Kidney (tissue), 13 donors: ENCODE measurements at regions not wholly inside any gene's neighbourhood (a gene's known extent, or its start where the extent isn't known, plus 50 kb on each side); places are given as distances from the start of the nearest gene placed in this dataset.

Experiments used
- DNase-seq, 5 donors: peaks; one replicate each; pipeline ENCODE4 v3.0.0-alpha.2; 2013 to 2020
- FAIRE-seq: peaks from 2 replicates; lab custom pipeline; 2012; peaks lifted over from hg19 to GRCh38; lab: Jason Lieb, UNC
- H3K27ac ChIP-seq, 2 donors: one replicate each; pipeline ENCODE4 v1.7.0; 2013; ENCODE audit warnings: low read depth in 2 of 2, low read length in 2 of 2, inconsistent platforms in 1 of 2
- H3K27me3 ChIP-seq: one replicate; pipeline ENCODE4 v1.7.1; 2013; ENCODE audit warnings: low read length, inconsistent platforms; ENCODE audit not compliant: control insufficient read depth, insufficient read depth
- H3K36me3 ChIP-seq, 3 donors: one replicate each; pipeline versions ENCODE4 v1.7.0 to v1.7.1; 2013; ENCODE audit warnings: low read length in 3 of 3, control low read depth in 1 of 3, inconsistent platforms in 1 of 3; ENCODE audit not compliant: insufficient read depth in 3 of 3, control insufficient read depth in 2 of 3
- H3K4me1 ChIP-seq, 3 donors: one replicate each; pipeline versions ENCODE4 v1.7.0 to v1.7.1; 2013; ENCODE audit warnings: low read length in 3 of 3, inconsistent platforms in 1 of 3, low read depth in 1 of 3; ENCODE audit not compliant: control insufficient read depth in 2 of 3, insufficient read depth in 2 of 3
- H3K4me3 ChIP-seq, 3 donors: one replicate each; pipeline versions ENCODE4 v1.7.0 to v1.8.1; 2013; ENCODE audit warnings: low read length in 3 of 3, control low read depth in 1 of 3, inconsistent platforms in 1 of 3
- H3K9ac ChIP-seq, 3 donors: one replicate each; pipeline versions ENCODE4 v1.7.0 to v1.7.1; 2013; ENCODE audit warnings: low read length in 3 of 3, control low read depth in 1 of 3, inconsistent platforms in 1 of 3
- H3K9me3 ChIP-seq, 3 donors: one replicate each; pipeline versions ENCODE4 v1.7.0 to v1.7.1; 2013; ENCODE audit warnings: low read length in 3 of 3, control low read depth in 1 of 3, inconsistent platforms in 1 of 3; ENCODE audit not compliant: control insufficient read depth in 2 of 3, insufficient read depth in 1 of 3
- CTCF ChIP-seq: IDR thresholded peaks from 3 replicates; pipeline ENCODE4 v1.5.1; 2012; ENCODE audit warnings: mild to moderate bottlenecking, moderate library complexity, borderline replicate concordance; ENCODE audit not compliant: insufficient read depth; ENCODE audit errors: extremely low read depth
- intact Hi-C: fragments of 100-400 bp; cut with DNase I; formaldehyde crosslinking; loops from one replicate; pipeline ENCODE4 v1.11.1; 2022
- donor health status: control.
- donor health status: control.
- donor health status: control.
- donor health status: control.
- donor health status: control.
- donor health status: DM: yes; HTN: yes; CAD: no.
- donor health status: Normal renal cell carcinoma (clear cell type).

GRCh38 chr5:144864118-144864517, 693.4 kb downstream of the KCTD16 start:
- Histone ChIP-seq H3K36me3 (no peaks in the 10 kb centered on the region), H3K27ac (no peak overlapping the region), H3K4me3 (no peak overlapping the region), H3K9ac (no peak overlapping the region), H3K4me1 (no peaks in the 10 kb centered on the region), H3K9me3 (no peaks in the 10 kb centered on the region), H3K27me3 (no peaks in the 10 kb centered on the region)
- intact Hi-C loops, result no loop called here
- TF ChIP-seq CTCF, result no peak
- peak in 2 of 5 donors; percentile 72 to 74 for DNase-seq
- no peak for FAIRE-seq

DNA sequence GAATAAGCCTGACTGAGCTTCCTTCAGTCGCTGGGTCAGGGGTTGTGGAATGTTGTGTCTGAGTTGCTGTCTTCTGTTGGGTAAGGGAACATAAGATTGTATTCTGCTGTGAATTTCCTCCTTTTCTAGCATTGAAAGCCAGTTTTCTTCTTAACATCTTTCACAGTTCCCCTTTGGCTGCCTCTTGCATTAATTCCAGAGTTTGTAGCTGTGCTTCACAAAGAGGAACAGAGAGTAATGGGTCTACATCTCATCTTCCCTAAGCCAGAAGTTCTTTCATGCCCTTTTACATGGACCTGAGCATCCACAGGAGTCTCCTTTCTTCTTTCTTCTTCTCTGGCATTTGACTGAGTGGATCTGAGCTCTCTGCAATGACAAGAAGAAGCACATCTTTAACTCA, 686.8 kb downstream of the KCTD16 start:
- intact Hi-C loops, result no loop called here
- Histone ChIP-seq H3K4me3 (no peak overlapping the region), H3K36me3 (no peaks in the 10 kb centered on the region), H3K27me3 (no peaks in the 10 kb centered on the region), H3K9me3 (no peaks in the 10 kb centered on the region), H3K27ac (no peak overlapping the region), H3K9ac (no peak overlapping the region), H3K4me1 (no peaks in the 10 kb centered on the region)
- no peak for TF ChIP-seq CTCF
- DNase-seq (no peak), FAIRE-seq (no peak)

DNA sequence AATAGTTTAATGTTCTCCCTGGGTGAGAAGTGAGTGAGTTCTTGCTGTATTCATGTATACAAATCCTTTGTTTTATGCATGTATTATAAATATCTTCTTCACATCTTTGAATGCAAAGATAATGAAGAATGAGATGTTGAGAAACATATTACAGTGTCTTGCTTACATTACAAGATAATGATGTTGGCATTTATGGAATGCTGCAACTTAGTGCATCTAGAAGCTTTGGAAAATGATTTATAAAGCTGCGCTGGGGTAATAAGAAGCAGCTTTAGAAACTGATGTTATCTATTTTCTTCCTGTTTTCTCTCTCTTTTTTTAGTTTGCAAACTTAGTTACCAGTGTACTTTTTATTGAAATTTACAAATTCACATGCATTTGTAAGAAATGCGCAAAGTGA, 673.4 kb downstream of the KCTD16 start:
- no peak for TF ChIP-seq CTCF
- FAIRE-seq, result no peak
- no peaks in the 10 kb centered on the region for H3K36me3 ChIP-seq
- no peaks in the 10 kb centered on the region for H3K27me3 ChIP-seq
- no peak for DNase-seq
- H3K9ac ChIP-seq, result no peak overlapping the region
- no peaks in the 10 kb centered on the region for H3K9me3 ChIP-seq
- H3K4me3 ChIP-seq, result no peak overlapping the region
- no peaks in the 10 kb centered on the region for H3K4me1 ChIP-seq
- H3K27ac ChIP-seq, result no peak overlapping the region
- intact Hi-C loops, result no loop called here

DNA sequence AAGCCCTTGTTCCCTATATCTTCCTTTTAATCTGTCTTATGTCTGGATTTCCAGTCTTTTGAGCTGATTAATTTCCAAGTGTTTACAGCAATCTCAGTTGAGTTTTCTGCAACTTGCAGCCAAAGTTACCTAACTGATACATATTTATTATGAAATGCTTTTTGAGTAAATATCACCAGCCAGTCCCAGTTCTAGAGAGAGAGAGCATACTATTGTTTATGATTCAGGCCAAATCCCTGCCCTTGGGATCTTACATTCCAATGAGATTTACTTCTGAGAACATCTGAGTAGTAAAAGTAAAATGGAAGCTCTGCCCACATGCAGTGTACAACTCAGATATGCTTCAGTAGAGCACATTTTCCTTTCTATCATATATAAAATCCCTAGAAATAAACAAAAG, 661.7 kb downstream of the KCTD16 start:
- DNase-seq (no peak), FAIRE-seq (no peak)
- H3K9ac ChIP-seq, result no peak overlapping the region
- no peaks in the 10 kb centered on the region for H3K27me3 ChIP-seq
- no peaks in the 10 kb centered on the region for H3K9me3 ChIP-seq
- H3K4me1 ChIP-seq, result no peaks in the 10 kb centered on the region
- no peak overlapping the region for H3K27ac ChIP-seq
- H3K4me3 ChIP-seq, result no peak overlapping the region
- intact Hi-C loops, result no loop called here
- no peaks in the 10 kb centered on the region for H3K36me3 ChIP-seq
- no peak for TF ChIP-seq CTCF
